ENCODE measurements at regions not wholly inside any gene's neighbourhood (a gene's known extent, or its start where the extent isn't known, plus 50 kb on each side); places are given as distances from the start of the nearest gene placed in this dataset.
A peak's percentile ranks its signal among the peaks of the same experiment; 100 is the strongest.

GRCh38 chr7:68692511-68692910 lies 905.8 kb upstream of the AUTS2 start:
- Histone ChIP-seq H3K27me3 (no peaks in the 10 kb centered on the region), H3K4me1 (peaks cover 0 to 13% (median 2%) of the 10 kb centered on the region in 4 donors), H3K9me3 (no peaks in the 10 kb centered on the region), H3K4me3 (no peak overlapping the region), H3K27ac (replicated peaks in 1 of 4) (peak overlapping the region in 2 of 4 donors; percentile 38 to 43), H3K36me3 (no peaks in the 10 kb centered on the region)
- no peak for DNase-seq (ENCODE audit: extremely low spot score)
- intact Hi-C loops (cut with DNase I): no loop called here
- TF ChIP-seq POLR2A (IDR thresholded peaks at IDR 0.05; ENCODE audit: low read depth) (no peak), CTCF (IDR thresholded peaks at IDR 0.05) (no peak), EP300 (IDR thresholded peaks at IDR 0.05) (no peak), POLR2AphosphoS5 (IDR thresholded peaks at IDR 0.05) (no peak)
- 91% methylated on average over 4 of the region's 4 CpGs for WGBS

GRCh38 chr7:68694656-68695055 lies 903.6 kb upstream of the AUTS2 start:
- Histone ChIP-seq H3K27me3 (no peaks in the 10 kb centered on the region), H3K36me3 (no peaks in the 10 kb centered on the region), H3K27ac (replicated peaks in 1 of 4) (no peak overlapping the region), H3K9me3 (no peaks in the 10 kb centered on the region), H3K4me1 (peaks cover 0 to 13% (median 2%) of the 10 kb centered on the region in 4 donors), H3K4me3 (no peak overlapping the region)
- WGBS: 55% methylated on average over 1 of the region's 1 CpG
- no peak for TF ChIP-seq EP300 (IDR thresholded peaks at IDR 0.05)
- TF ChIP-seq POLR2AphosphoS5 (IDR thresholded peaks at IDR 0.05): no peak
- DNase-seq (ENCODE audit: extremely low spot score): no peak
- intact Hi-C loops (cut with DNase I): no loop called here

- H3K36me3 ChIP-seq: no peaks in the 10 kb centered on the region
- no peaks in the 10 kb centered on the region for H3K4me1 ChIP-seq
- TF ChIP-seq EP300 (IDR thresholded peaks at IDR 0.05) (no peak), POLR2A (IDR thresholded peaks at IDR 0.05; ENCODE audit: low read depth) (no peak), POLR2AphosphoS5 (IDR thresholded peaks at IDR 0.05) (no peak), CTCF (IDR thresholded peaks at IDR 0.05) (no peak)
- H3K4me3 ChIP-seq: no peak overlapping the region
- DNase-seq (ENCODE audit: extremely low spot score): no peak
- no peaks in the 10 kb centered on the region for H3K27me3 ChIP-seq
- WGBS: 73% methylated on average over 5 of the region's 7 CpGs
- intact Hi-C loops (cut with DNase I): no loop called here
- H3K9me3 ChIP-seq: no peaks in the 10 kb centered on the region
- no peak overlapping the region for H3K27ac ChIP-seq (replicated peaks in 1 of 4)
Measured at GRCh38 chr7:68697796-68698280, 900.4 kb upstream of the AUTS2 start.

GRCh38 chr7:68699090-68699711 lies 899.1 kb upstream of the AUTS2 start:
- Histone ChIP-seq H3K36me3 (no peaks in the 10 kb centered on the region), H3K9me3 (no peaks in the 10 kb centered on the region), H3K4me1 (no peaks in the 10 kb centered on the region), H3K4me3 (no peak overlapping the region), H3K27ac (replicated peaks in 1 of 4) (no peak overlapping the region), H3K27me3 (no peaks in the 10 kb centered on the region)
- DNase-seq (ENCODE audit: extremely low spot score): no peak
- no peak for TF ChIP-seq EP300 (IDR thresholded peaks at IDR 0.05)
- TF ChIP-seq CTCF (IDR thresholded peaks at IDR 0.05): no peak
- no peak for TF ChIP-seq POLR2A (IDR thresholded peaks at IDR 0.05; ENCODE audit: low read depth)
- no peak for TF ChIP-seq POLR2AphosphoS5 (IDR thresholded peaks at IDR 0.05)
- 71% methylated on average over 6 of the region's 6 CpGs for WGBS
- intact Hi-C loops (cut with DNase I): no loop called here

- Histone ChIP-seq H3K9me3 (no peaks in the 10 kb centered on the region), H3K27me3 (no peaks in the 10 kb centered on the region), H3K36me3 (no peaks in the 10 kb centered on the region), H3K27ac (replicated peaks in 1 of 4) (no peak overlapping the region), H3K4me1 (no peaks in the 10 kb centered on the region), H3K4me3 (no peak overlapping the region)
- WGBS: 73% methylated on average over 3 of the region's 3 CpGs
- intact Hi-C loops (cut with DNase I): no loop called here
- DNase-seq (ENCODE audit: extremely low spot score): no peak
- no peak for TF ChIP-seq POLR2A (IDR thresholded peaks at IDR 0.05; ENCODE audit: low read depth)
- TF ChIP-seq CTCF (IDR thresholded peaks at IDR 0.05): no peak
- no peak for TF ChIP-seq POLR2AphosphoS5 (IDR thresholded peaks at IDR 0.05)
- no peak for TF ChIP-seq EP300 (IDR thresholded peaks at IDR 0.05)
Measured at GRCh38 chr7:68700414-68700813, 897.9 kb upstream of the AUTS2 start.

All from esophagus muscularis mucosa (tissue), 4 donors.